OCI-LY7 (cell line): ENCODE measurements at regions not wholly inside any gene's neighbourhood (a gene's known extent, or its start where the extent isn't known, plus 50 kb on each side); places are given as distances from the start of the nearest gene placed in this dataset.

ENCODE experiments used
- BruUV-seq: library from RNA; stranded (reverse); fragments of 400-500 nt; replicated peaks from 2 replicates; lab custom pipeline; 2021; lab: Mats Ljungman, UMichigan
- CTCF ChIA-PET: fragments of 300-600 bp; sonication (Branson Sonifier 250); formaldehyde crosslinking; loops from one replicate; lab custom pipeline; 2022; ENCODE audit warnings: antibody characterized with exemption; ENCODE audit not compliant: unreplicated experiment; lab: Charles Lee
- POLR2A ChIA-PET: fragments of 300-600 bp; sonication (Branson Sonifier 250); formaldehyde crosslinking; loops from one replicate; lab custom pipeline; 2022; ENCODE audit warnings: antibody characterized with exemption; lab: Charles Lee
- DNase-seq: peaks from one replicate; pipeline ENCODE4 v3.0.0-alpha.2; 2015; ENCODE audit warnings: low spot score
- H2AFZ ChIP-seq: fragments of 200-600 bp; sonication (generic), shearing (Covaris generic); 2 replicates; pipeline ENCODE4 v1.6.1; 2014; ENCODE audit warnings: mild to moderate bottlenecking, antibody characterized with exemption, low read length, moderate library complexity
- H3K27ac ChIP-seq: fragments of 200-600 bp; sonication (generic); 2 replicates; pipeline ENCODE4 v1.5.1; 2014; ENCODE audit warnings: mixed run types, low read depth, mild to moderate bottlenecking, moderate library complexity, low read length, inconsistent platforms; ENCODE audit not compliant: poor library complexity, severe bottlenecking
- H3K36me3 ChIP-seq: fragments of 200-600 bp; sonication (generic); 2 replicates; pipeline ENCODE4 v1.6.1; 2014; ENCODE audit warnings: mild to moderate bottlenecking, antibody characterized with exemption, low read length, moderate library complexity, mixed read lengths; ENCODE audit not compliant: insufficient read depth
- H3K4me1 ChIP-seq: fragments of 200-600 bp; sonication (generic); 2 replicates; pipeline ENCODE4 v1.5.1; 2014; ENCODE audit warnings: mild to moderate bottlenecking, low read length; ENCODE audit not compliant: insufficient read depth, poor library complexity, severe bottlenecking
- H3K4me2 ChIP-seq: fragments of 200-600 bp; sonication (generic); 2 replicates; pipeline ENCODE4 v1.6.1; 2014; ENCODE audit warnings: mild to moderate bottlenecking, low read length
- H3K4me3 ChIP-seq: fragments of 200-600 bp; sonication (generic); 2 replicates; pipeline ENCODE4 v1.5.1; 2014; ENCODE audit warnings: mild to moderate bottlenecking, low read depth, low read length; ENCODE audit not compliant: poor library complexity, severe bottlenecking
- H3K79me2 ChIP-seq: fragments of 200-600 bp; sonication (generic); 2 replicates; pipeline ENCODE4 v1.6.1; 2016; ENCODE audit warnings: low read depth, mild to moderate bottlenecking, low read length, moderate library complexity, mixed read lengths; ENCODE audit not compliant: insufficient read depth
- H3K9me2 ChIP-seq: fragments of 200-600 bp; sonication (generic); 2 replicates; pipeline ENCODE4 v1.6.1; 2016; ENCODE audit warnings: mild to moderate bottlenecking, low read length, mixed read lengths; ENCODE audit not compliant: insufficient read depth
- H3K9me3 ChIP-seq: fragments of 200-600 bp; sonication (generic); 2 replicates; pipeline ENCODE4 v1.6.1; 2014; ENCODE audit warnings: mild to moderate bottlenecking, mixed run types, low read length, mixed read lengths
- H4K20me1 ChIP-seq: fragments of 200-600 bp; sonication (generic); 2 replicates; pipeline ENCODE4 v1.6.1; 2014; ENCODE audit warnings: mild to moderate bottlenecking, antibody characterized with exemption, low read length, moderate library complexity, mixed read lengths; ENCODE audit not compliant: insufficient read depth
- EZH2phosphoT487 ChIP-seq: fragments of 200-600 bp; sonication (generic); IDR thresholded peaks from 2 replicates; pipeline ENCODE4 v1.6.1; 2018; ENCODE audit warnings: low read depth, borderline replicate concordance, mild to moderate bottlenecking, mixed run types, antibody characterized with exemption, low read length, moderate library complexity, mixed read lengths
- intact Hi-C: fragments of 100-400 bp; cut with micrococcal nuclease; formaldehyde crosslinking; loops from one replicate; pipeline ENCODE4 v1.10.0; 2022; ENCODE audit not compliant: unreplicated experiment
- TF ChIP-seq, protein P1 (sequence below): fragments of 200-600 bp; sonication (generic); conservative IDR thresholded peaks from 2 replicates; pipeline ENCODE4 v1.5.1; 2014; ENCODE audit warnings: mild to moderate bottlenecking, antibody characterized with exemption, low read length, moderate library complexity, mixed read lengths

DNA sequence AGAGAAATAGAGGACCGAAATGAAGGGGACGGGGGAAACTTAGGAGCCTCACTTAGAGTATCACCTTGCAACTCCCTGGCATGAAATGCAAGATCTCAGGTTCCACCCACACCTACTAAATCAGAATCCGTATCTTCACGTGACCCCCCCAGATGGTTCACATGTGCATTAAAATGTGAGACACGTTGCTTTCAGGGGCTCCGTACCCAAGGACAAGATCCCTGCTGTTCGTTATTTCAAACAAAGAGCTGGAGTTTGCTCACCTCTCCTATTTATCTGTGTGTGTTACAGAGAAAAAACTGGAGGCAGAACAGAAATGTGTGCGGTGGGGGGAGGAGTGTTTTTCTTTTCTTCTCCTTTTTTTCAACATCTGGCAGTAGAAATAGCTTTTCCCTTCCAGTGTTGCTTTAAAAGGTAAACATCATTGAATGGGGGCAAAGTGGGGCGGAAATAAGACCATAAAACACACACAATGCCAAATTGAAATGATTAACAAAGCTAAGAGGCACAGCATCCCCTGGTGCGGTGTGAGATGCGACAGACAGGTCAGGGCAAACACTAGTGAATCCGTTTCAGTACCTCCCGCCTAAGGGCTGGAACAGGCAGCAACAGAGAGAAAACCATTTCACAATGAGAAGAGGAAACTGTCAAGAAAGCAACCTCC lies 145.4 kb downstream of the SOX9 start:
- DNase-seq, result no peak
- no peak overlapping the region for H3K27ac ChIP-seq
- no peaks in the 10 kb centered on the region for H3K36me3 ChIP-seq
- TF ChIP-seq, protein P1, sequence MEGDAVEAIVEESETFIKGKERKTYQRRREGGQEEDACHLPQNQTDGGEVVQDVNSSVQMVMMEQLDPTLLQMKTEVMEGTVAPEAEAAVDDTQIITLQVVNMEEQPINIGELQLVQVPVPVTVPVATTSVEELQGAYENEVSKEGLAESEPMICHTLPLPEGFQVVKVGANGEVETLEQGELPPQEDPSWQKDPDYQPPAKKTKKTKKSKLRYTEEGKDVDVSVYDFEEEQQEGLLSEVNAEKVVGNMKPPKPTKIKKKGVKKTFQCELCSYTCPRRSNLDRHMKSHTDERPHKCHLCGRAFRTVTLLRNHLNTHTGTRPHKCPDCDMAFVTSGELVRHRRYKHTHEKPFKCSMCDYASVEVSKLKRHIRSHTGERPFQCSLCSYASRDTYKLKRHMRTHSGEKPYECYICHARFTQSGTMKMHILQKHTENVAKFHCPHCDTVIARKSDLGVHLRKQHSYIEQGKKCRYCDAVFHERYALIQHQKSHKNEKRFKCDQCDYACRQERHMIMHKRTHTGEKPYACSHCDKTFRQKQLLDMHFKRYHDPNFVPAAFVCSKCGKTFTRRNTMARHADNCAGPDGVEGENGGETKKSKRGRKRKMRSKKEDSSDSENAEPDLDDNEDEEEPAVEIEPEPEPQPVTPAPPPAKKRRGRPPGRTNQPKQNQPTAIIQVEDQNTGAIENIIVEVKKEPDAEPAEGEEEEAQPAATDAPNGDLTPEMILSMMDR, result no peak
- no peak for TF ChIP-seq EZH2phosphoT487
- no peak overlapping the region for H3K4me2 ChIP-seq
- no peaks in the 10 kb centered on the region for H3K9me2 ChIP-seq
- no peaks in the 10 kb centered on the region for H4K20me1 ChIP-seq
- H3K79me2 ChIP-seq, result no peaks in the 10 kb centered on the region
- H3K4me1 ChIP-seq, result no peaks in the 10 kb centered on the region
- no peak overlapping the region for H3K4me3 ChIP-seq
- ChIA-PET POLR2A (interaction anchor here (1.0 kb wide), 1 partner anchor 61 kb away, joined by 4 read pairs; no protein-coding TSS in a partner anchor), CTCF (no interaction called here)
- intact Hi-C loops, result no loop called here
- no peak overlapping the region for H2AFZ ChIP-seq
- no peaks in the 10 kb centered on the region; the same call in 1 of the 2 replicates for H3K9me3 ChIP-seq
- no TSS peak for BruUV-seq

DNA sequence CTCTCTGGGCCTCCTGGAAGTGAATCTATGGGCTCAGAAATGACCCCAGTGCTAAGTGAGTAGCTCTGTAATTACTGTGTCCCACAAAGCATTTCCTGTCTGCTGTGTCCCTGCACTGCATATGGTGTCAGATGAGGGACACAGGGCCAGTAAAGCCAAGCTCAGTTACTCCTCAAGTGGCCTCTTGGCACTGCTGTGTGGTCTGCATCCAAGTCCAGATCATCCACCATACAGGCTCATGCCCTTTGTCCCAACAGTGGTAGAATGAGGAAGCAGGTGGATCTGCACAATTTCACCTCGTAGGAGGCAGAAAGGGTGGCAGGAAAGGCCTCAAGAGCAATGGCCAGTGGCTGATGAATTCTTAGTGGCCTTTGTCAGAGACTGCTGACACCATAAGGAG lies 146.8 kb downstream of the SOX9 start:
- Histone ChIP-seq H3K4me1 (no peaks in the 10 kb centered on the region), H3K9me3 (no peaks in the 10 kb centered on the region), H3K4me3 (no peak overlapping the region), H3K36me3 (no peaks in the 10 kb centered on the region), H3K27ac (no peak overlapping the region), H3K4me2 (no peak overlapping the region), H4K20me1 (no peaks in the 10 kb centered on the region), H3K9me2 (no peaks in the 10 kb centered on the region), H3K79me2 (no peaks in the 10 kb centered on the region), H2AFZ (no peak overlapping the region)
- ChIA-PET POLR2A (interaction anchor here (0.5 to 0.7 kb wide), 2 partner anchors 18 to 1457 kb away, joined by 3 to 4 read pairs; no protein-coding TSS in a partner anchor), CTCF (no interaction called here)
- TF ChIP-seq, protein P1, result no peak
- no peak for TF ChIP-seq EZH2phosphoT487
- no TSS peak for BruUV-seq
- no peak for DNase-seq
- intact Hi-C loops, result no loop called here

DNA sequence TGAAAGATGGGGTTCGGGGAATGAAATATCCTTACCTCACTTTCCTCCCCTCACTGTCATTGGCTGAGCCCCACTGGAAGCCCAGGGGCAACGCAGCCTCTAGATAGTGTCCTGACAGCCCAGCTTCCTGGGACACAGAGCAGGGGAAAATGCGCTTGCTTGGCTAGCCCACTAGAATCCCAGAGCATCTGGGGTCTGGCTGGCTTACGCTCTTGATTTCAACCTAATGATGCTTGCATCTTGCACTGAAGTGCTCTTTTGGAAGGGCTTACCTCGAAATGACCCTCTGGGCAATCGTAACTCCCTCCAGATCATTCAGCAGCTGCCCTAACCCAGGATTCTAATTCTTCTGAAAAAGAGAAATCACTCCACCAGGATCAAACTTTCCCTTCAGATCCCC lies 147.6 kb downstream of the SOX9 start:
- TF ChIP-seq EZH2phosphoT487, result no peak
- TF ChIP-seq, protein P1, result no peak
- H2AFZ ChIP-seq, result no peak overlapping the region
- no peak for DNase-seq
- intact Hi-C loops, result no loop called here
- no peak overlapping the region for H3K27ac ChIP-seq
- POLR2A ChIA-PET, result no interaction called here
- H3K4me2 ChIP-seq, result no peak overlapping the region
- BruUV-seq, result no TSS peak
- no peaks in the 10 kb centered on the region for H3K9me3 ChIP-seq
- H4K20me1 ChIP-seq, result no peaks in the 10 kb centered on the region
- H3K4me1 ChIP-seq, result no peaks in the 10 kb centered on the region
- H3K79me2 ChIP-seq, result no peaks in the 10 kb centered on the region
- CTCF ChIA-PET, result no interaction called here
- no peaks in the 10 kb centered on the region for H3K36me3 ChIP-seq
- no peak overlapping the region for H3K4me3 ChIP-seq
- H3K9me2 ChIP-seq, result no peaks in the 10 kb centered on the region
